Psoas muscle (tissue), 7 donors: ENCODE measurements at regions not wholly inside any gene's neighbourhood (a gene's known extent, or its start where the extent isn't known, plus 50 kb on each side); places are given as distances from the start of the nearest gene placed in this dataset.

Source experiments
- ATAC-seq, 4 donors: fragments of 200-7000 bp; cut with Tn5 transposase; one replicate each; pipeline ENCODE4 v1.9.1; 2020; ENCODE audit warnings: moderate library complexity in 3 of 4, mild to moderate bottlenecking in 2 of 4
- DNase-seq, 2 donors: peaks; one replicate each; pipeline ENCODE4 v3.0.0-alpha.2; 2020
- H3K27ac ChIP-seq: fragments of 200-600 bp; one replicate; pipeline ENCODE4 v1.8.0; 2022
- H3K27me3 ChIP-seq, 3 donors: fragments of 200-600 bp in 1 of 3; one replicate each; pipeline versions ENCODE4 v1.6.1 to v1.8.0; 2013 to 2022; ENCODE audit warnings: low read length in 2 of 3, mild to moderate bottlenecking in 2 of 3, moderate library complexity in 1 of 3; ENCODE audit not compliant: insufficient read depth in 3 of 3
- H3K36me3 ChIP-seq, 2 donors: fragments of 200-600 bp in 1 of 2; one replicate each; pipeline versions ENCODE4 v1.6.1 to v1.8.0; 2013 to 2022; ENCODE audit warnings: low read depth in 1 of 2, mild to moderate bottlenecking in 1 of 2, moderate library complexity in 1 of 2; ENCODE audit not compliant: insufficient read depth in 1 of 2
- H3K4me1 ChIP-seq: fragments of 200-600 bp; one replicate; pipeline ENCODE4 v1.8.0; 2022
- H3K4me3 ChIP-seq: fragments of 200-600 bp; one replicate; pipeline ENCODE4 v1.8.0; 2022; ENCODE audit warnings: mild to moderate bottlenecking
- H3K9me3 ChIP-seq: fragments of 200-600 bp; one replicate; pipeline ENCODE4 v1.8.0; 2022
- CTCF ChIP-seq: fragments of 200-600 bp; IDR thresholded peaks from one replicate; pipeline ENCODE4 v1.8.0; 2022; ENCODE audit warnings: antibody characterized with exemption
- WGBS, 3 donors: extraction: QIAGEN DNeasy Blood & Tissue Kit; methylation state at CpG; one replicate each; pipeline versions ENCODE4 v1.1.6 to v1.1.7; 2013; 5-methylcytosine and 5-hydroxymethylcytosine counted together
- intact Hi-C, 2 donors: fragments of 100-400 bp; cut with DNase I; formaldehyde crosslinking; loops; one replicate each; pipeline versions ENCODE4 v1.11.0 to v1.14.2; 2022
- donor health status: healthy with polysubstance abuse.
- donor health status: DM: no; HTN: no; CAD: no; lungs with moderate emphysema.
- donor health status: Bipolar disorder and iron deficiency.
- donor health status: healthy.
- donor health status: DM: yes; HTN: yes; CAD: no.
- donor health status: DM: no; HTN: no; CAD: no.
- donor health status: DM: yes; HTN: yes; CAD: no.

- H3K9me3 ChIP-seq = no peaks in the 10 kb centered on the region
- ATAC-seq = no peak
- 89 to 98% (median 97%) methylated on average over 6 of the region's 6 CpGs for WGBS, 3 donors
These were observed 244.4 kb upstream of the C1orf174 start for GRCh38 chr1:4144349-4144971.

GRCh38 chr1:4146101-4146500, 246.0 kb upstream of the C1orf174 start:
- intact Hi-C loops = no loop called here
- H3K9me3 ChIP-seq = no peaks in the 10 kb centered on the region
- H3K27me3 ChIP-seq = no peaks in the 10 kb centered on the region

More at GRCh38 chr1:4144349-4144971, 244.4 kb upstream of the C1orf174 start:
- DNase-seq = no peak
- Histone ChIP-seq H3K4me1 (no peaks in the 10 kb centered on the region), H3K27me3 (no peaks in the 10 kb centered on the region), H3K4me3 (no peak overlapping the region), H3K36me3 (no peaks in the 10 kb centered on the region), H3K27ac (no peak overlapping the region)
- TF ChIP-seq CTCF = no peak
- intact Hi-C loops = no loop called here

GRCh38 chr1:4146614-4147013, 246.5 kb upstream of the C1orf174 start:
- H3K9me3 ChIP-seq = no peaks in the 10 kb centered on the region
- no peak overlapping the region for H3K4me3 ChIP-seq
- DNase-seq (no peak), ATAC-seq (no peak)
- H3K4me1 ChIP-seq = no peaks in the 10 kb centered on the region
- H3K27ac ChIP-seq = no peak overlapping the region
- H3K36me3 ChIP-seq = no peaks in the 10 kb centered on the region
- intact Hi-C loops = no loop called here
- TF ChIP-seq CTCF = no peak
- H3K27me3 ChIP-seq = no peaks in the 10 kb centered on the region
- WGBS, 3 donors = 66 to 75% (median 69%) methylated on average over 5 of the region's 5 CpGs

More at GRCh38 chr1:4146101-4146500, 246.0 kb upstream of the C1orf174 start:
- no peak overlapping the region for H3K27ac ChIP-seq
- no peak overlapping the region for H3K4me3 ChIP-seq
- whole genome bisulfite sequencing, 3 donors = 71 to 88% (median 78%) methylated on average over 7 of the region's 7 CpGs
- no peaks in the 10 kb centered on the region for H3K4me1 ChIP-seq
- DNase-seq (no peak), ATAC-seq (no peak)
- TF ChIP-seq CTCF = no peak
- H3K36me3 ChIP-seq = no peaks in the 10 kb centered on the region

- DNase-seq (no peak), ATAC-seq (no peak)
- intact Hi-C loops = no loop called here
- no peak overlapping the region for H3K27ac ChIP-seq
- H3K27me3 ChIP-seq = no peaks in the 10 kb centered on the region
- 67 to 74% (median 70%) methylated on average over 12 of the region's 12 CpGs for WGBS, 3 donors
- TF ChIP-seq CTCF = no peak
- no peaks in the 10 kb centered on the region for H3K4me1 ChIP-seq
- H3K4me3 ChIP-seq = no peak overlapping the region
- H3K36me3 ChIP-seq = no peaks in the 10 kb centered on the region
- H3K9me3 ChIP-seq = no peaks in the 10 kb centered on the region
These were observed 247.4 kb upstream of the C1orf174 start for GRCh38 chr1:4147509-4147908.

- no peaks in the 10 kb centered on the region for H3K9me3 ChIP-seq
These were observed 249.2 kb upstream of the C1orf174 start for GRCh38 chr1:4149281-4149680.

More at GRCh38 chr1:4149281-4149680, 249.2 kb upstream of the C1orf174 start:
- no peak for ATAC-seq
- Histone ChIP-seq H3K4me1 (no peaks in the 10 kb centered on the region), H3K36me3 (no peaks in the 10 kb centered on the region), H3K27me3 (peaks cover 0 to 3% (median 0%) of the 10 kb centered on the region in 3 donors), H3K27ac (no peak overlapping the region), H3K4me3 (no peak overlapping the region)
- DNase-seq = no peak
- 80 to 83% (median 81%) methylated on average over 6 to 7 of the region's 7 CpGs for WGBS, 3 donors
- no peak for TF ChIP-seq CTCF
- intact Hi-C loops = no loop called here
